HL-60 (cell line): ENCODE measurements at regions not wholly inside any gene's neighbourhood (a gene's known extent, or its start where the extent isn't known, plus 50 kb on each side); places are given as distances from the start of the nearest gene placed in this dataset.

ENCODE experiments used
- DNase-seq, 2 experiments: peaks; one replicate each; pipeline ENCODE4 v3.0.0-alpha.2; 2010 to 2020; ENCODE audit warnings: low read depth in 1 of 2, low spot score in 1 of 2
- H3K27ac ChIP-seq: fragments of 250-450 bp; sonication (Bioruptor Pico); replicated peaks from 2 replicates; pipeline ENCODE4 v1.5.1; 2020; ENCODE audit warnings: mild to moderate bottlenecking, moderate library complexity
- H3K27me3 ChIP-seq: fragments of 250-450 bp; sonication (Bioruptor Pico); 2 replicates; pipeline ENCODE4 v1.5.1; 2021; ENCODE audit warnings: mild to moderate bottlenecking, moderate library complexity; ENCODE audit not compliant: insufficient read depth, poor library complexity, severe bottlenecking
- H3K4me3 ChIP-seq: replicated peaks from 2 replicates; pipeline ENCODE4 v1.5.1; 2011; ENCODE audit warnings: mild to moderate bottlenecking, control low read depth, low read length; ENCODE audit not compliant: insufficient read depth
- GABPA ChIP-seq: IDR thresholded peaks from 2 replicates; pipeline ENCODE4 v1.6.1; 2012; ENCODE audit warnings: low read depth
- POLR2AphosphoS5 ChIP-seq: IDR thresholded peaks from 2 replicates; pipeline ENCODE4 v1.6.1; 2012; ENCODE audit warnings: low read depth
- SPI1 ChIP-seq: IDR thresholded peaks from 2 replicates; pipeline ENCODE4 v1.6.1; 2012; ENCODE audit warnings: low read depth, mild to moderate bottlenecking, borderline replicate concordance
- TF ChIP-seq, protein P1 (sequence below): IDR thresholded peaks from 2 replicates; pipeline ENCODE4 v1.6.1; 2012; ENCODE audit warnings: low read depth; ENCODE audit not compliant: insufficient replicate concordance
- TF ChIP-seq, protein P2 (sequence below): IDR thresholded peaks from one replicate; pipeline ENCODE4 v1.5.1; 2011; ENCODE audit warnings: low read length, control low read depth, inconsistent platforms; ENCODE audit not compliant: insufficient read depth

DNA sequence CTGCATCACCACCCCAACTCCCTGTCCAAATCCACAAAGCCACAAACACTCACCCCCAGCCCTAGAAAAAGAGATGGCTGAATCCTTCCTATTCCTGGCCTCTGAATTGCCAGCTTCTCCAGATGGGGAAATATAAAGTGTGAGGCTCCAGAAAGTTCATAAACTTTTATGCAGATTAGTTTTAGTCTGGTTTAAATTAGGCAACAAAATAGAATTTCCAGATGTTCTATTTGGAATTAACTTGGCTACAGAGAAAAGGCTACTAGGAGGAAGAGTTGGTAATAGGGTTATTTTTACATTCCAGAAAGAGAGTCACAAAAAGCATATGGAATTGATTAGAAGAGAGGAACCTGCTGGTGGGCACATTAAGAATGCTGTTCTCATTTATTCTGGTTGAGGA lies 56.0 kb downstream of the EN1 start:
- H3K4me3 ChIP-seq, result no peak overlapping the region
- no peak for DNase-seq
- peaks cover 3% of the 10 kb centered on the region for H3K27me3 ChIP-seq
- no peak for TF ChIP-seq POLR2AphosphoS5
- no peak for TF ChIP-seq SPI1
- TF ChIP-seq, protein P1, sequence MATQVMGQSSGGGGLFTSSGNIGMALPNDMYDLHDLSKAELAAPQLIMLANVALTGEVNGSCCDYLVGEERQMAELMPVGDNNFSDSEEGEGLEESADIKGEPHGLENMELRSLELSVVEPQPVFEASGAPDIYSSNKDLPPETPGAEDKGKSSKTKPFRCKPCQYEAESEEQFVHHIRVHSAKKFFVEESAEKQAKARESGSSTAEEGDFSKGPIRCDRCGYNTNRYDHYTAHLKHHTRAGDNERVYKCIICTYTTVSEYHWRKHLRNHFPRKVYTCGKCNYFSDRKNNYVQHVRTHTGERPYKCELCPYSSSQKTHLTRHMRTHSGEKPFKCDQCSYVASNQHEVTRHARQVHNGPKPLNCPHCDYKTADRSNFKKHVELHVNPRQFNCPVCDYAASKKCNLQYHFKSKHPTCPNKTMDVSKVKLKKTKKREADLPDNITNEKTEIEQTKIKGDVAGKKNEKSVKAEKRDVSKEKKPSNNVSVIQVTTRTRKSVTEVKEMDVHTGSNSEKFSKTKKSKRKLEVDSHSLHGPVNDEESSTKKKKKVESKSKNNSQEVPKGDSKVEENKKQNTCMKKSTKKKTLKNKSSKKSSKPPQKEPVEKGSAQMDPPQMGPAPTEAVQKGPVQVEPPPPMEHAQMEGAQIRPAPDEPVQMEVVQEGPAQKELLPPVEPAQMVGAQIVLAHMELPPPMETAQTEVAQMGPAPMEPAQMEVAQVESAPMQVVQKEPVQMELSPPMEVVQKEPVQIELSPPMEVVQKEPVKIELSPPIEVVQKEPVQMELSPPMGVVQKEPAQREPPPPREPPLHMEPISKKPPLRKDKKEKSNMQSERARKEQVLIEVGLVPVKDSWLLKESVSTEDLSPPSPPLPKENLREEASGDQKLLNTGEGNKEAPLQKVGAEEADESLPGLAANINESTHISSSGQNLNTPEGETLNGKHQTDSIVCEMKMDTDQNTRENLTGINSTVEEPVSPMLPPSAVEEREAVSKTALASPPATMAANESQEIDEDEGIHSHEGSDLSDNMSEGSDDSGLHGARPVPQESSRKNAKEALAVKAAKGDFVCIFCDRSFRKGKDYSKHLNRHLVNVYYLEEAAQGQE, result no peak
- TF ChIP-seq GABPA, result no peak
- TF ChIP-seq, protein P2, sequence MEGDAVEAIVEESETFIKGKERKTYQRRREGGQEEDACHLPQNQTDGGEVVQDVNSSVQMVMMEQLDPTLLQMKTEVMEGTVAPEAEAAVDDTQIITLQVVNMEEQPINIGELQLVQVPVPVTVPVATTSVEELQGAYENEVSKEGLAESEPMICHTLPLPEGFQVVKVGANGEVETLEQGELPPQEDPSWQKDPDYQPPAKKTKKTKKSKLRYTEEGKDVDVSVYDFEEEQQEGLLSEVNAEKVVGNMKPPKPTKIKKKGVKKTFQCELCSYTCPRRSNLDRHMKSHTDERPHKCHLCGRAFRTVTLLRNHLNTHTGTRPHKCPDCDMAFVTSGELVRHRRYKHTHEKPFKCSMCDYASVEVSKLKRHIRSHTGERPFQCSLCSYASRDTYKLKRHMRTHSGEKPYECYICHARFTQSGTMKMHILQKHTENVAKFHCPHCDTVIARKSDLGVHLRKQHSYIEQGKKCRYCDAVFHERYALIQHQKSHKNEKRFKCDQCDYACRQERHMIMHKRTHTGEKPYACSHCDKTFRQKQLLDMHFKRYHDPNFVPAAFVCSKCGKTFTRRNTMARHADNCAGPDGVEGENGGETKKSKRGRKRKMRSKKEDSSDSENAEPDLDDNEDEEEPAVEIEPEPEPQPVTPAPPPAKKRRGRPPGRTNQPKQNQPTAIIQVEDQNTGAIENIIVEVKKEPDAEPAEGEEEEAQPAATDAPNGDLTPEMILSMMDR, result no peak
- no peak overlapping the region for H3K27ac ChIP-seq

DNA sequence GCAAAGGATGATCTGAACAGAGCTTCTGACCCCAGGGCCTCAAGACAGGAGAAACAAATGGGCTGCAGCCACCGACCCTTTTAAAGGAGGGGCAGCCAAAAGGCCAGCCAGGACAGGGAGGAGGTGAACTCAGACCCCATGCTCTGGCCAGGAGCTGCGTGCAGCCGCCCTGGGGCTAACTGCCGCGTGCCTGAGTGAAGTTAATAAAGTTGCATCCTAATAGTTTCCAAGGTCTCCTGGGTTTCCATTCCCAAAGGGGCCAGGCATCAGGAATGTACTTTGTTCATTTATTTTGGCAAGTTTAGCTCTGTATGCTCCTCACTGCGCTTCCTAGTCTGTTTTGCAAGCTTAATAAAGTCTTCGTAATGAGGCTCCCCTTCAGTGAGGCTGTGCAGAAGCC lies 60.7 kb downstream of the EN1 start:
- peaks cover 8% of the 10 kb centered on the region for H3K27me3 ChIP-seq
- H3K4me3 ChIP-seq, result no peak overlapping the region
- no peak for DNase-seq
- H3K27ac ChIP-seq, result no peak overlapping the region
- TF ChIP-seq, protein P1, result no peak
- no peak for TF ChIP-seq SPI1
- TF ChIP-seq, protein P2, result no peak
- TF ChIP-seq GABPA, result no peak
- no peak for TF ChIP-seq POLR2AphosphoS5

DNA sequence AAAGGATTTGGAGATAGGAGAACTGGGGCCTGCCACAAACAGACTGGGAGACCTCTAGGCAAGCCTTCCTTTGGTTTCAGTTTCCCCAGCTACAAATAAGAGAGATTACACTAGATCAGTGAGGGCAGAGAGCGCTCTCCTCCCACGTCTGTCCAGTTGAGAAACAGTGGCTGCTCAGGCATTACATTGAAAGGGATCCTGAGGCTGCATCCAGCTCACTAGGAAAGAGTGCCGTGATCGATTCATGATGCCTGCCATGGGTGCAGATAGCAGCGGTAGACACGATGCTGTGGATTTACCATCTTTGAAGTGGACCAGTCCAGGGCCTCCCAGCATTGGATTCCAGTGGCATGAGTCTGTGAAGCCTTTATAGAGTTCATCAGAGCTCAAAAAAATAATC lies 62.6 kb downstream of the EN1 start:
- H3K27ac ChIP-seq, result no peak overlapping the region
- H3K27me3 ChIP-seq, result peaks cover 5% of the 10 kb centered on the region
- no peak for TF ChIP-seq SPI1
- no peak for TF ChIP-seq GABPA
- TF ChIP-seq, protein P2, result no peak
- TF ChIP-seq POLR2AphosphoS5, result no peak
- TF ChIP-seq, protein P1, result no peak
- no peak for DNase-seq
- H3K4me3 ChIP-seq, result no peak overlapping the region
